GM23338 (cell line): ENCODE measurements at regions not wholly inside any gene's neighbourhood (a gene's known extent, or its start where the extent isn't known, plus 50 kb on each side); places are given as distances from the start of the nearest gene placed in this dataset.

ENCODE experiments used
- CREB1 ChIP-seq: fragments of 250-450 bp; sonication (Bioruptor Pico); IDR thresholded peaks from 2 replicates; pipeline ENCODE4 v1.5.0; 2020; ENCODE audit warnings: low read depth, mild to moderate bottlenecking, moderate library complexity
- ETS1 ChIP-seq: IDR thresholded peaks from 2 replicates; pipeline ENCODE4 v1.6.1; 2016; ENCODE audit warnings: antibody characterized with exemption
- EZH2 ChIP-seq: fragments of 200-600 bp; sonication (generic); IDR thresholded peaks from one replicate; pipeline ENCODE4 v1.8.0; 2017; ENCODE audit warnings: antibody characterized with exemption, mild to moderate bottlenecking, low read depth; ENCODE audit not compliant: unreplicated experiment
- EZH2phosphoT487 ChIP-seq: fragments of 200-600 bp; sonication (generic); IDR thresholded peaks from one replicate; pipeline ENCODE4 v1.8.1; 2018; ENCODE audit warnings: antibody characterized with exemption; ENCODE audit not compliant: unreplicated experiment
- JUNB ChIP-seq: IDR thresholded peaks from one replicate; pipeline ENCODE4 v1.6.1; 2016; ENCODE audit warnings: antibody characterized with exemption; ENCODE audit not compliant: unreplicated experiment
- NANOG ChIP-seq: IDR thresholded peaks from 2 replicates; pipeline ENCODE4 v1.6.1; 2016; ENCODE audit warnings: antibody characterized with exemption, borderline replicate concordance
- POLR2AphosphoS5 ChIP-seq: IDR thresholded peaks from 2 replicates; pipeline ENCODE4 v1.6.1; 2016; ENCODE audit warnings: antibody characterized with exemption, low read depth
- REST ChIP-seq: IDR thresholded peaks from one replicate; pipeline ENCODE4 v1.6.1; 2018; ENCODE audit warnings: antibody characterized with exemption; ENCODE audit not compliant: unreplicated experiment
- ZNF114 ChIP-seq: fragments of 250-450 bp; sonication (Bioruptor Pico); IDR thresholded peaks from 2 replicates; pipeline ENCODE4 v1.5.0; 2020; ENCODE audit warnings: mild to moderate bottlenecking, moderate library complexity
- TF ChIP-seq, protein P1 (sequence below), 2 experiments: fragments of 200-600 bp in 1 of 2; sonication (generic) in 1 of 2; conservative IDR thresholded peaks; 2 replicates each; pipeline versions ENCODE4 v1.5.1 to v1.6.1; 2016 to 2017; ENCODE audit warnings: antibody characterized with exemption in 2 of 2, low read depth in 2 of 2, mild to moderate bottlenecking in 2 of 2, moderate library complexity in 1 of 2
- TF ChIP-seq, protein P2 (sequence below): fragments of 250-450 bp; sonication (Bioruptor Pico); IDR thresholded peaks from 2 replicates; pipeline ENCODE4 v1.5.0; 2020; ENCODE audit warnings: mild to moderate bottlenecking, moderate library complexity

GRCh38 chr6:43887906-43888683 is 118.1 kb downstream of the VEGFA start:
- TF ChIP-seq, protein P1, sequence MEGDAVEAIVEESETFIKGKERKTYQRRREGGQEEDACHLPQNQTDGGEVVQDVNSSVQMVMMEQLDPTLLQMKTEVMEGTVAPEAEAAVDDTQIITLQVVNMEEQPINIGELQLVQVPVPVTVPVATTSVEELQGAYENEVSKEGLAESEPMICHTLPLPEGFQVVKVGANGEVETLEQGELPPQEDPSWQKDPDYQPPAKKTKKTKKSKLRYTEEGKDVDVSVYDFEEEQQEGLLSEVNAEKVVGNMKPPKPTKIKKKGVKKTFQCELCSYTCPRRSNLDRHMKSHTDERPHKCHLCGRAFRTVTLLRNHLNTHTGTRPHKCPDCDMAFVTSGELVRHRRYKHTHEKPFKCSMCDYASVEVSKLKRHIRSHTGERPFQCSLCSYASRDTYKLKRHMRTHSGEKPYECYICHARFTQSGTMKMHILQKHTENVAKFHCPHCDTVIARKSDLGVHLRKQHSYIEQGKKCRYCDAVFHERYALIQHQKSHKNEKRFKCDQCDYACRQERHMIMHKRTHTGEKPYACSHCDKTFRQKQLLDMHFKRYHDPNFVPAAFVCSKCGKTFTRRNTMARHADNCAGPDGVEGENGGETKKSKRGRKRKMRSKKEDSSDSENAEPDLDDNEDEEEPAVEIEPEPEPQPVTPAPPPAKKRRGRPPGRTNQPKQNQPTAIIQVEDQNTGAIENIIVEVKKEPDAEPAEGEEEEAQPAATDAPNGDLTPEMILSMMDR (conservative IDR thresholded peaks at IDR 0.05; ENCODE audit: low read depth in 2 of 2), result no peak
- TF ChIP-seq POLR2AphosphoS5 (no peak), EZH2 (no peak), REST (no peak), CREB1 (CRISPR knock-in tag) (no peak), ZNF114 (CRISPR knock-in tag) (no peak), EZH2phosphoT487 (no peak), JUNB (no peak), NANOG (no peak), ETS1 (no peak)
- TF ChIP-seq, protein P2, sequence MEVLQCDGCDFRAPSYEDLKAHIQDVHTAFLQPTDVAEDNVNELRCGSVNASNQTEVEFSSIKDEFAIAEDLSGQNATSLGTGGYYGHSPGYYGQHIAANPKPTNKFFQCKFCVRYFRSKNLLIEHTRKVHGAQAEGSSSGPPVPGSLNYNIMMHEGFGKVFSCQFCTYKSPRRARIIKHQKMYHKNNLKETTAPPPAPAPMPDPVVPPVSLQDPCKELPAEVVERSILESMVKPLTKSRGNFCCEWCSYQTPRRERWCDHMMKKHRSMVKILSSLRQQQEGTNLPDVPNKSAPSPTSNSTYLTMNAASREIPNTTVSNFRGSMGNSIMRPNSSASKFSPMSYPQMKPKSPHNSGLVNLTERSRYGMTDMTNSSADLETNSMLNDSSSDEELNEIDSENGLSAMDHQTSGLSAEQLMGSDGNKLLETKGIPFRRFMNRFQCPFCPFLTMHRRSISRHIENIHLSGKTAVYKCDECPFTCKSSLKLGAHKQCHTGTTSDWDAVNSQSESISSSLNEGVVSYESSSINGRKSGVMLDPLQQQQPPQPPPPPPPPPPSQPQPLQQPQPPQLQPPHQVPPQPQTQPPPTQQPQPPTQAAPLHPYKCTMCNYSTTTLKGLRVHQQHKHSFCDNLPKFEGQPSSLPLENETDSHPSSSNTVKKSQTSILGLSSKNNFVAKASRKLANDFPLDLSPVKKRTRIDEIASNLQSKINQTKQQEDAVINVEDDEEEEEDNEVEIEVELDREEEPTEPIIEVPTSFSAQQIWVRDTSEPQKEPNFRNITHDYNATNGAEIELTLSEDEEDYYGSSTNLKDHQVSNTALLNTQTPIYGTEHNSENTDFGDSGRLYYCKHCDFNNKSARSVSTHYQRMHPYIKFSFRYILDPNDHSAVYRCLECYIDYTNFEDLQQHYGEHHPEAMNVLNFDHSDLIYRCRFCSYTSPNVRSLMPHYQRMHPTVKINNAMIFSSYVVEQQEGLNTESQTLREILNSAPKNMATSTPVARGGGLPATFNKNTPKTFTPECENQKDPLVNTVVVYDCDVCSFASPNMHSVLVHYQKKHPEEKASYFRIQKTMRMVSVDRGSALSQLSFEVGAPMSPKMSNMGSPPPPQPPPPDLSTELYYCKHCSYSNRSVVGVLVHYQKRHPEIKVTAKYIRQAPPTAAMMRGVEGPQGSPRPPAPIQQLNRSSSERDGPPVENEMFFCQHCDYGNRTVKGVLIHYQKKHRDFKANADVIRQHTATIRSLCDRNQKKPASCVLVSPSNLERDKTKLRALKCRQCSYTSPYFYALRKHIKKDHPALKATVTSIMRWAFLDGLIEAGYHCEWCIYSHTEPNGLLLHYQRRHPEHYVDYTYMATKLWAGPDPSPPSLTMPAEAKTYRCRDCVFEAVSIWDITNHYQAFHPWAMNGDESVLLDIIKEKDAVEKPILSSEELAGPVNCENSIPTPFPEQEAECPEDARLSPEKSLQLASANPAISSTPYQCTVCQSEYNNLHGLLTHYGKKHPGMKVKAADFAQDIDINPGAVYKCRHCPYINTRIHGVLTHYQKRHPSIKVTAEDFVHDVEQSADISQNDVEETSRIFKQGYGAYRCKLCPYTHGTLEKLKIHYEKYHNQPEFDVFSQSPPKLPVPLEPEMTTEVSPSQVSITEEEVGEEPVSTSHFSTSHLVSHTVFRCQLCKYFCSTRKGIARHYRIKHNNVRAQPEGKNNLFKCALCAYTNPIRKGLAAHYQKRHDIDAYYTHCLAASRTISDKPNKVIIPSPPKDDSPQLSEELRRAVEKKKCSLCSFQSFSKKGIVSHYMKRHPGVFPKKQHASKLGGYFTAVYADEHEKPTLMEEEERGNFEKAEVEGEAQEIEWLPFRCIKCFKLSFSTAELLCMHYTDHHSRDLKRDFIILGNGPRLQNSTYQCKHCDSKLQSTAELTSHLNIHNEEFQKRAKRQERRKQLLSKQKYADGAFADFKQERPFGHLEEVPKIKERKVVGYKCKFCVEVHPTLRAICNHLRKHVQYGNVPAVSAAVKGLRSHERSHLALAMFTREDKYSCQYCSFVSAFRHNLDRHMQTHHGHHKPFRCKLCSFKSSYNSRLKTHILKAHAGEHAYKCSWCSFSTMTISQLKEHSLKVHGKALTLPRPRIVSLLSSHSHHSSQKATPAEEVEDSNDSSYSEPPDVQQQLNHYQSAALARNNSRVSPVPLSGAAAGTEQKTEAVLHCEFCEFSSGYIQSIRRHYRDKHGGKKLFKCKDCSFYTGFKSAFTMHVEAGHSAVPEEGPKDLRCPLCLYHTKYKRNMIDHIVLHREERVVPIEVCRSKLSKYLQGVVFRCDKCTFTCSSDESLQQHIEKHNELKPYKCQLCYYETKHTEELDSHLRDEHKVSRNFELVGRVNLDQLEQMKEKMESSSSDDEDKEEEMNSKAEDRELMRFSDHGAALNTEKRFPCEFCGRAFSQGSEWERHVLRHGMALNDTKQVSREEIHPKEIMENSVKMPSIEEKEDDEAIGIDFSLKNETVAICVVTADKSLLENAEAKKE (CRISPR knock-in tag), result no peak
